T-helper 2 cell treated with Interferon-gamma antibody and Interleukin-4, amounts not matched to agents 5 μg/mL and 100 μg/mL, for 36 hours (primary cell): ENCODE measurements at regions not wholly inside any gene's neighbourhood (a gene's known extent, or its start where the extent isn't known, plus 50 kb on each side); places are given as distances from the start of the nearest gene placed in this dataset.
"Not testable (repeated sequence)": the region's sequence is repeated elsewhere in the genome, so short reads cannot be mapped to it uniquely, and the experiment has no call there.

Experiments used
- DNase-seq: peaks from one replicate; pipeline ENCODE4 v3.0.0; 2021; ENCODE audit warnings: low spot score
- H3K27ac Mint-ChIP-seq: one replicate; pipeline ENCODE4 v1.8.0; 2021; ENCODE audit warnings: mild to moderate bottlenecking, mixed read lengths
- H3K27me3 Mint-ChIP-seq: one replicate; pipeline ENCODE4 v1.8.0; 2021; ENCODE audit warnings: low read depth, mixed read lengths
- H3K36me3 Mint-ChIP-seq: one replicate; pipeline ENCODE4 v1.8.0; 2021; ENCODE audit warnings: low read depth, mixed read lengths
- H3K4me1 Mint-ChIP-seq: one replicate; pipeline ENCODE4 v1.8.0; 2021; ENCODE audit warnings: low read depth, mixed read lengths
- H3K4me3 Mint-ChIP-seq: one replicate; pipeline ENCODE4 v1.8.0; 2022; ENCODE audit warnings: mild to moderate bottlenecking, moderate library complexity, mixed read lengths
- H3K9me3 Mint-ChIP-seq: one replicate; pipeline ENCODE4 v1.8.0; 2021; ENCODE audit warnings: mixed read lengths

- peaks cover 36% of the 10 kb centered on the region for H3K36me3 Mint-ChIP-seq
- H3K4me3 Mint-ChIP-seq = no peak overlapping the region
- H3K9me3 Mint-ChIP-seq = no peaks in the 10 kb centered on the region
- no peaks in the 10 kb centered on the region for H3K27me3 Mint-ChIP-seq
- no peak for DNase-seq
- H3K27ac Mint-ChIP-seq = peak overlapping the region; percentile 77
- H3K4me1 Mint-ChIP-seq = peaks cover 5% of the 10 kb centered on the region
These were observed 115.3 kb downstream of the LTN1 start for GRCh38 chr21:28877318-28877884.

- Mint-ChIP-seq H3K4me1 (peaks cover 8% of the 10 kb centered on the region), H3K27ac (no peak overlapping the region), H3K9me3 (no peaks in the 10 kb centered on the region), H3K36me3 (peaks cover 24% of the 10 kb centered on the region), H3K4me3 (no peak overlapping the region), H3K27me3 (no peaks in the 10 kb centered on the region)
- no peak for DNase-seq
These were observed 117.6 kb downstream of the LTN1 start for GRCh38 chr21:28875078-28875477.

- Mint-ChIP-seq H3K9me3 (no peaks in the 10 kb centered on the region), H3K4me3 (no peak overlapping the region), H3K4me1 (peaks cover 3% of the 10 kb centered on the region), H3K27ac (no peak overlapping the region), H3K36me3 (peaks cover 21% of the 10 kb centered on the region), H3K27me3 (no peaks in the 10 kb centered on the region)
- DNase-seq = no peak
These were observed 120.5 kb downstream of the LTN1 start for GRCh38 chr21:28872218-28872617.

GRCh38 chr21:28871388-28872010 is 121.2 kb downstream of the LTN1 start:
- Mint-ChIP-seq H3K27ac (no peak overlapping the region), H3K9me3 (no peaks in the 10 kb centered on the region), H3K4me1 (peaks cover 3% of the 10 kb centered on the region), H3K27me3 (no peaks in the 10 kb centered on the region), H3K36me3 (peaks cover 17% of the 10 kb centered on the region), H3K4me3 (no peak overlapping the region)
- no peak for DNase-seq

DNA sequence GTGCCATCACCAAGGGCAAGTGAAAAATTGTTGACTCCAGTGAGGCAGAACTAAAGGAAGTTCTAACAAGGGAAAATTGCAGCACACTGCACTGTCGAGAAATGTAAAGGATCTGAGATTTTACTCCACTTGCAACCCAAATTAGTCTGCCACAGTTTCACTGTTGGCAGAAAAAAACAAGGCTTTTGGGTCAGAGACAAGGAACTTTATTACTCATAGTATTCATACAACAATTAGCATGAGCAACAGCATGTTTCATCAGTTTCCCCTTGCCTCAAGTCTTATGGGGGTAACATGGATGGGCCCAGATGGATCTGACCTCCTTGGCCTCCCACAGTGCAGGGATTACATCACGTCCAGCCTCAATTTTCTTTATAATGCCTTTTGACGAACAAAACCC is 125.3 kb downstream of the LTN1 start:
- peaks cover 3% of the 10 kb centered on the region for H3K4me1 Mint-ChIP-seq
- no peak overlapping the region for H3K4me3 Mint-ChIP-seq
- H3K36me3 Mint-ChIP-seq = no peaks in the 10 kb centered on the region
- H3K27me3 Mint-ChIP-seq = no peaks in the 10 kb centered on the region
- DNase-seq = no peak
- H3K27ac Mint-ChIP-seq = no peak overlapping the region
- no peaks in the 10 kb centered on the region for H3K9me3 Mint-ChIP-seq

DNA sequence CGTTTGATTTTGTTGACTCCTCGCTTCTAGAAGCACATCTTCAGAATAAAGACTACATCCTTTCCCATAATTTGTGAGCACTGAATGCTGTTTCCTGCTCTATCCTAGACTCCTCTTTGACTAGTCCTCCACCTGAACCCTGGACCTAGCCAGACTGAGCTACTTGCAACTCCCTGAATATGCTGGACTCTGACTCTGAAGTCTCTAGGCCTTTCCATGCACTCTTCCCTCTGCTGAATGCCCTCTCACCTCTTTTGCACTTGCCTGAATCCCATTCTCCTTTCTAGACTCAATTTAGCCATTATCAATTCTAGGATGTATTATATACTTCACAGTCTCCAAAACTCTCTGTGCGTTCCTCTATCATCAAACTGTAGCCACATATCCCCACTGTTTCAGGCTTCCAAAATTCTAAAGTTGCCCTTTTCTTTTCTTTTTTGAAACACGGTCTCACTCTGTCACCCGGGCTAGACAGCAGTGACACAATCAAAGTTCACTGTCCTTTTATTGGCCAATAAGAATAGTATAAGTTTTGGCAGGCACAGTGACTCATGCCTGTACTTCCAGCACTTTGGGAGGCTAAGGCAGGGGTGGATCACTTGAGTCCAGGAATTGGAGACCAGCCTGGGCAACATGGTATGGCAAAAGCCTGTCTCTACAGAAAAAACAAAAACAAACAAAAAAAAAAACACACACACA is 127.0 kb downstream of the LTN1 start:
- no peak for DNase-seq
- Mint-ChIP-seq H3K27ac (no peak overlapping the region), H3K4me3 (no peak overlapping the region), H3K4me1 (no peaks in the 10 kb centered on the region), H3K36me3 (no peaks in the 10 kb centered on the region), H3K27me3 (no peaks in the 10 kb centered on the region), H3K9me3 (no peaks in the 10 kb centered on the region)

- Mint-ChIP-seq H3K4me3 (no peak overlapping the region), H3K9me3 (no peaks in the 10 kb centered on the region), H3K4me1 (no peaks in the 10 kb centered on the region), H3K36me3 (no peaks in the 10 kb centered on the region), H3K27ac (no peak overlapping the region), H3K27me3 (no peaks in the 10 kb centered on the region)
- no peak for DNase-seq
These were observed 134.3 kb downstream of the LTN1 start for GRCh38 chr21:28858424-28858823.

- no peak for DNase-seq
- no peak overlapping the region for H3K4me3 Mint-ChIP-seq
- H3K27me3 Mint-ChIP-seq = no peaks in the 10 kb centered on the region
- H3K36me3 Mint-ChIP-seq = no peaks in the 10 kb centered on the region
- H3K9me3 Mint-ChIP-seq = no peaks in the 10 kb centered on the region
- H3K4me1 Mint-ChIP-seq = no peaks in the 10 kb centered on the region
- no peak overlapping the region for H3K27ac Mint-ChIP-seq
These were observed 134.9 kb downstream of the LTN1 start for GRCh38 chr21:28857752-28858151.

DNA sequence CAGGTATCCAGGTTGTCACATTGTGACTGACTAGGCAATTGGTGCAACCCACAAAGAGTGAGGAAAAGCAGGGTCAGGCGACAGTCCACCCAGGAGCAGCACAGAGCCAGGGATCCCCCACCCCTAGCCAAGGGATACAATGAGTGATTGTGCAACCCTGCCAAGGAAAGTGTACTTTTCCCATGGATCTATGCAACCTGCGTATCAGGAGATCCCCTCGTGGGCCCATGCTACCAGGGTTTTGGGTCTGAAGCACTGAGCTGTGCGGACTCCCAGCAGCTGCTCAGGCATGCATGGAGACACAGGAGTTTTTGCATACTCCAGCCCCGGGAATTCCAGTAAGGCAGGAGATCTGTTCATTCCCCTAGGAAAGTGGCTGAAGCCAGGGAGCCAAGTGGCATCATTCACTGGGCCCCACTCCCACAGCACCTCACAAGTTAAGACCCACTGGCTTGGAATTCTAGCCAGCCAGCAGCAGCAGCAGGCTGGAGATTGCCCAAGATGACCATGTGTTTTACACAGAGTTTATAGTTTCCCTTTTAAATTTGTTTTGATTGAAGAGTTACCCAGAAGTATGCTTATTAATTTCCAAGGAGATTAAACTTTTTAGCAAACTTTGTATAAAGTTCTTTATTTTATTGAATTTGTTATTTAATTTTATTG is 136.0 kb downstream of the LTN1 start:
- Mint-ChIP-seq H3K27ac (no peak overlapping the region), H3K36me3 (no peaks in the 10 kb centered on the region), H3K4me3 (no peak overlapping the region), H3K4me1 (no peaks in the 10 kb centered on the region), H3K9me3 (no peaks in the 10 kb centered on the region), H3K27me3 (no peaks in the 10 kb centered on the region)
- DNase-seq = no peak

DNA sequence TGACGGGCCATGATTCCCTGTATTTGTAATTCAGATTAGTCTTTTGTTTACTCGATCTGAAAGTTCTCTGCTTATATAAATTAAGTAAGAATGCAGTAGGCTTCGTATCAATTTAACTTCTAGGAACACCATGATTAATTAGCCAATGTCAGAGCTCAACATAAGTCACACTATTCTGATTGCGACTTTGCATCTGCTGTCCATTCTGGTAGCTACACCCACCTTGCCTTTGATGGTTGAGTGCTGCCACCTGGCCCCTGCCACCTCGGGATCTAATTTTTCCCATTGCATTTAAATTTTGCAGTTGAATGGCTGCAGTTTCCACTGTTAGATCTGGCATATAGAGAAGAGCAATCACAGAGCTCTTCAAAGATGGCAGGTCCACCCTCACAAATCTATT is 140.0 kb downstream of the LTN1 start:
- DNase-seq = no peak
- H3K27me3 Mint-ChIP-seq = no peaks in the 10 kb centered on the region
- H3K36me3 Mint-ChIP-seq = no peaks in the 10 kb centered on the region
- no peaks in the 10 kb centered on the region for H3K9me3 Mint-ChIP-seq
- H3K4me1 Mint-ChIP-seq = peaks cover 10% of the 10 kb centered on the region
- no peak overlapping the region for H3K27ac Mint-ChIP-seq
- no peak overlapping the region for H3K4me3 Mint-ChIP-seq

DNA sequence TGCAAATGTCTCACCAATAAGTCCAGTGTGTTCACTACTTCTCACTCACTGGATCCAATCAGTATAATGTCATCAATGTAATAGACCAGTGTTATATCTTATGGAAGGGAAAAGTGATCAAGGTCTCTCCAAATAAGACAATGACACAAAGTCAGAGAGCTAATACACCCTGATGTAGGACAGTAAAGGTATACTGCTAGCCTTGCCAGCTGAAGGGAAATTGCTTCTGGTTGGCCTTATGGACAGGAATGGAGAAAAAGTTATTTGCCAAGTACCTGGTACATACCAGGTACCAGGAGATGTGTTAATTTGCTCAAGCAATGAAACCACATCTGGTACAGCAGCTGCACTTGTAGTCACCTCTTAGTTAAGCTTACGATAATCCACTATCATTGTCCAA is 141.0 kb downstream of the LTN1 start:
- no peaks in the 10 kb centered on the region for H3K9me3 Mint-ChIP-seq
- no peak for DNase-seq
- H3K27me3 Mint-ChIP-seq = no peaks in the 10 kb centered on the region
- peaks cover 10% of the 10 kb centered on the region for H3K4me1 Mint-ChIP-seq
- no peak overlapping the region for H3K4me3 Mint-ChIP-seq
- no peaks in the 10 kb centered on the region for H3K36me3 Mint-ChIP-seq
- H3K27ac Mint-ChIP-seq = no peak overlapping the region

DNA sequence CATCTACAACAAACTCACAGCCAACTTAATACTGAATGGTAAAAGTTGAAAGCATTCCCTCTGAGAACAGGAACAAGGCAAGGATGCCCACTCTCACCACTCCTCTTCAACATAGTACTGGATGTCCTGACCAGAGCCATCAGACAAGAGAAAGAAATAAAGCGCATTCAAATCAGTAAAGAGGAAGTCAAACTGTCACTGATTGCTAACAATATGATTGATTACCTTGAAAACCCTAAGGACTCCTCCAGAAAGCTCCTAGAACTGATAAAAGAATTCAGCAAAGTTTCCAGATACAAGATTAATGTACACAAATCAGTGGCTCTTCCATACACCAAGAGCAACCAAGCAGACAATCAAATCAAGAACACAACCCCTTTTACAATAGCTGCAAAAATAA is 153.4 kb downstream of the LTN1 start:
- H3K4me3 Mint-ChIP-seq, DNase-seq, H3K27me3 Mint-ChIP-seq, H3K27ac Mint-ChIP-seq: not testable (repeated sequence)
- H3K9me3 Mint-ChIP-seq = peaks cover 22% of the 10 kb centered on the region
- H3K4me1 Mint-ChIP-seq = peaks cover 40% of the 10 kb centered on the region
- peaks cover 21% of the 10 kb centered on the region for H3K36me3 Mint-ChIP-seq

DNA sequence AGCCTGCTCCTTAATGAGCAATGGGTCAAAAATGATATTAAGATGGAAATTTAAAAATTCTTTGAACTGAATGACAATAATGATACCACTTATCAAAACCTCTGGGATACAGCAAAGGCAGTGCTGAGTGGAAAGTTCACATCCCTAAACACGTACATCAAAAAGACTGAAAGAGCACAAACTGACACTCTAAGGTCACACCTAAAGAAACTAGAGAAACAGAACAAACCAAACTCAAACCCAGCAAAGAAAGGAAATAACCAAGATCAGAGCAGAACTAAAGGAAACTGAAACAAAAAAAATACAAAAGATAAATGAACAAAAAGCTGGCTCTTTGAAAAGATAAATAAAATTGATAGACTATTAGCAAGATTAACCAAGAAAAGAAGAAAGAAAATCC is 155.3 kb downstream of the LTN1 start:
- DNase-seq, H3K27me3 Mint-ChIP-seq: not testable (repeated sequence)
- H3K36me3 Mint-ChIP-seq = peaks cover 31% of the 10 kb centered on the region
- peaks cover 58% of the 10 kb centered on the region for H3K4me1 Mint-ChIP-seq
- H3K27ac Mint-ChIP-seq = peak overlapping the region; percentile 83
- H3K9me3 Mint-ChIP-seq = peaks cover 22% of the 10 kb centered on the region
- peak overlapping the region; percentile 37 for H3K4me3 Mint-ChIP-seq

DNA sequence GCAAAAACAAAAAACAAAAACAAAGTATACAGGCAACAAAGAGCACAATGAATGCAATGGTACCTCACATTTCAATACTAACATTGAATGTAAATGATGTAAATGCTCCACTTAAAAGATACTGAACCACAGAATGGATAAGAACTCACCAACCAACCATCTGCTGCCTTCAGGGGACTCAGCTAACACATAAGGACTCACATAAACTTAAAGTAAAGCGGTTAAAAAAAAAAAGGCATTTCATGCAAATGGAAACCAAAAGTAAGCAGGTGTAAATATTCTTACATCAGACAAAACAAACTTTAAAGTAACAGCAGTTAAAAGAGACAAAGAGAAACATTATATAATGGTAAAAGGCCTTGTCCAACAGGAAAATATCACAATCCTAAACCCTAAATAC is 156.1 kb downstream of the LTN1 start:
- Mint-ChIP-seq H3K4me3 (peak overlapping the region; percentile 85), H3K4me1 (peaks cover 64% of the 10 kb centered on the region), H3K27ac (peak overlapping the region; percentile 92), H3K9me3 (peaks cover 22% of the 10 kb centered on the region), H3K36me3 (peaks cover 31% of the 10 kb centered on the region)
- DNase-seq, H3K27me3 Mint-ChIP-seq: not testable (repeated sequence)
